Bone marrow (tissue), 2 donors: ENCODE measurements at regions not wholly inside any gene's neighbourhood (a gene's known extent, or its start where the extent isn't known, plus 50 kb on each side); places are given as distances from the start of the nearest gene placed in this dataset.

Experiments used
- DNase-seq, 2 donors: peaks; one replicate each; lab custom pipeline; 2025; lab: John Stamatoyannopoulos, UW

- no peak for DNase-seq
Observed at GRCh38 chr5:117719413-117719812, 1144.8 kb upstream of the SEMA6A start.

DNA sequence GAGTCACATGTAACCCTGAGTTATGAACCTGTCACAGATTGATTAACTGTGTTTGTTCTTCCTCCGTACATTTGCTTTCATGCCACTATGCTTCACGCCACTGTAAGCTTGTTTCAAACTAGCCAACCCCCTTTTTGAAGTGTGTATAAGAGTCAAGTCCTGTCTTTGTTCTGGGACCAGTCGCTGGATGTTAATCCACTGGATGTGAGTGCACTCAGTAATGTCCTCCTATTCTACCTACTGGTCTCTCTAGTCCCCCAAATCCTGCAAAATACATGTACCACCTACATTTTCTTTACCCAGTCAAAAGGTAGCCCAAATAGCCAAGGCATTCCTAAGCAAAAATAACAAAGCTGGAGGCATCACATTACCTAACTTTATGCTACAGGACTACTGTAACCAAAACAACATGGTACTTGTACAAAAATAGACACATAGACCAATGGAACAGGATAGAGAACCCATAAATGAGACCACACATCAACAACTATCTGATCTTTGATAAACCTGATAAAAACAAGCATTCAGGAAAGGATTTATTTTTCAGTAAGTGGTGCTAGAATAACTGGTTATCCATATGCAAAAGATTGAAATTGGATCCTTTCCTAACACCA lies 1139.1 kb upstream of the SEMA6A start:
- no peak for DNase-seq

DNA sequence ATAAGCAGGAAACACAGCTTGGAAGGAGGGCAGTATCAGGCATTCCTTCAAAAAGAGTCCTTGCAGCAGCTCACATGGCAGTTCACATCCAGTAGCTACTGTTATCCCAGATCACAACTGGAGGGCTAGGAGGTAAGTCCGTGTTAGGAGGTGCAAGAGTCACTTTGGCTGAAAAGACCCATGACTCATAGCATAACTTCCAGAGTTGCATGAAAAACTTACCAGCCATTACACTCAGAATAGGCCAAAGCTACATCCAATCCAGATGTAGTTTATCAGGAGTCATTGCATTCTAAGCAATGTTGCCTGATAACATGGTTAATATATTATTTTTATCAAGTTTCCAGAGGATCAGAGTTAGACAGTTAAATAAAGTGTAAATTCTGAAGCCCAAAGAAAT lies 1126.4 kb upstream of the SEMA6A start:
- no peak for DNase-seq

DNA sequence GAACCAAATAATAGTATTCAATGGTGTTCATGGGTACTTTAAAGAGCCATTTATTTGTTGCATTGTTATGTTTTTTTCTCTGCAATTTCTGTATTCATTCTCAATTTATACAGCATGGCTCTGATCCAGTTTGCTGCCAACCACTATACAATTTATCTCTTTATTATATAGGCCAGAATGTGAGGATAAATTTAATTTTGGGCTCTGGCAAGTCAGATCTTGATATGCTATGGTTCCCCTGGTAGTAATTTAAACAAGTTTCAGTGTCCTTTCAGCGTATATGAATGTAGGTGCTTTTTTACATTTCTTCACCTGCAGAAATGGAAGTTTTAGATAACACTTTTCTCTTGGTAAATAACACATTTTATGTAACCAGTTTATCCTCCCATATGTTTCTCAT lies 1118.0 kb upstream of the SEMA6A start:
- no peak for DNase-seq

DNA sequence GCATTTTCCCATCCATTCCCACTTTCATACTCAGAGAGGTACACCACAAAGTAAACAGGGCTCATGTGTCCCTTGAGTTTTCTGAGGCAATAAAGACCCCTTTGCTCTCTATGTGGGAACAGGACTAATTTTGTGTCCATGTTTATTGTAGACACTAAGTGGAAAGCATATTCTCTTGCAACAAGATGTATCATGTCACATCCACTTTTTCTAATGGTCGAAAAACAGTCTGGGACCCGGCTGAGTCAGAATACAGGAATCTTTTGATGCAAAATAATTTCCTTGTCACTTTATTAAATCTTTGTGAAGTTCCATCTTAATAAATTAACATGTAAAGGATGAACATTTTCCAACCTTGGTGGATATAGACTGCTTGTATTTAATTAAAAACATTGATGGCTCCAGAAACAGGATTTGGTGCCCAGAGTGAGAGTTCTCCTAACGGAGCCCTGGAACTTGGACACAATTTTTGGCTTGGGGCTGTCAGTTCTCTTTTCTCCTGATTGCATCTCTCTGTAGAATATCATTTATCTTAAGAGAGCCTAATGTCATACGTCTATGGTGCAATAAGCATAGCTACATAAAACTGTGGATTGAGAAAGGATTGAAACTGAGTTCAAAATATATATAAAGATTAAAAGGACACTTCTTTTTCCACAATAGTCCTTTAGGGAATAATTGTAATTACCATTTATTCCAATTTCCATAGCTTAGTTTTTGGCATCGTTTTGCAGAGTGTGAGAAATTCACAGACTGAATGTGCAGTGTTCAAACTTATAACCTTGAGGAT lies 1116.7 kb upstream of the SEMA6A start:
- no peak for DNase-seq

DNA sequence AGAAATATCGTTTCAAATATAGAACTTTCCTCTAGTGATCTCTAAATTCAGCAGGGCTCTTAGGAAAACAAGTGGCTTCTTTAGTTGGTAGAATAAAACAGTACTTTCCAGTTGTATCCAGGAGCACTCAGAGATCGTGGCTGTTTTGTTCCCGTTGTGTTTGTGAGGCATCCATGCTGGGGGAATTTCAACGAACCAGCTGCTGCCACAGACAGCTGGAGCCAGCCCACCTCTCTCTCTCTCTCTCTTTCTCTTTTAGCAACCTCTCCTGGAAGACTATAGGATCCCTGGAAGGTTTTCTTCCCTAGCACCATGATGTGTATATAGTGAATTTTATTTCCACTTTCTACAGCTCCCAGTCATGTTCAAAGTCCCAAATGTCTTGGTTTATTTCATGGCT lies 1116.0 kb upstream of the SEMA6A start:
- DNase-seq, result no peak

DNA sequence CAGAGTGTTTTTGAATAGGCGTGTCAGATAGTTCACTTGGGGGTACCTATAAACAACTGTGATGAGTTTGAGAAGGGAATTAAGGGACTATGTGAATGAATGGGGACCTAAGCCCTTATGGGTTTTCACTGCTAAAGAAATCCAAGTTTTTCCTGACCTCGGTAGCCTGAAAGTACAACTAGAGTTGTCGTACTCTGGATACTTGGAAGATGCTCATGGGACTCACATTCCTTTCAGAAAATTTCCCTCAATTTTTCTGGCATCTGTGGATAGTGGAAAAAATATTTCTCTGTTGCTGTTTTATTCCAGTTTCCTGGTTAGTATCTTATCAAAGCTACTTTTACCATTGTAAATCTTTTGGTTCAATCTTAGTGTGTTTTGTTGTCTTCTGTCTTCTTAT lies 1112.3 kb upstream of the SEMA6A start:
- DNase-seq, result no peak

- no peak for DNase-seq
Observed at GRCh38 chr5:117682416-117682815, 1107.8 kb upstream of the SEMA6A start.

GRCh38 chr5:117681431-117682254 lies 1107.0 kb upstream of the SEMA6A start:
- DNase-seq, result no peak

GRCh38 chr5:117680426-117680825 lies 1105.8 kb upstream of the SEMA6A start:
- DNase-seq, result no peak

DNA sequence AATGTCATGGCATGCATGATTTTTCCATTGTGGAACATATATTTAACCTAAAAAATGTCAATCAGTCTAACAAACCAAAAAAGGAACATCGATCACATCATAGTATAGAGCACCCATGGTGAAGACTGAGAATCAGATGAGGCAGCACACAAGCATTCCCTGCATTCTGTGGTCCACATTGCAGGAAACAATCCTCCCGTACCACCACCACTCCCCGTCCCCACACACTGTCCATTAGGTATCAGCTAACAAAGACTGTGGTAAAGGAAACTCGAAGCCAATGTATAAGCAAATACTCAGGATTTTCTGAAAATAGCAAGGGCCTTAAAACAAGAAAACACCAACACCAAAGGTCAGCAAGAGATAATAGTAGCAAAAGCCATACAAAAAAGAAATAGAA lies 1104.4 kb upstream of the SEMA6A start:
- DNase-seq, result no peak

DNA sequence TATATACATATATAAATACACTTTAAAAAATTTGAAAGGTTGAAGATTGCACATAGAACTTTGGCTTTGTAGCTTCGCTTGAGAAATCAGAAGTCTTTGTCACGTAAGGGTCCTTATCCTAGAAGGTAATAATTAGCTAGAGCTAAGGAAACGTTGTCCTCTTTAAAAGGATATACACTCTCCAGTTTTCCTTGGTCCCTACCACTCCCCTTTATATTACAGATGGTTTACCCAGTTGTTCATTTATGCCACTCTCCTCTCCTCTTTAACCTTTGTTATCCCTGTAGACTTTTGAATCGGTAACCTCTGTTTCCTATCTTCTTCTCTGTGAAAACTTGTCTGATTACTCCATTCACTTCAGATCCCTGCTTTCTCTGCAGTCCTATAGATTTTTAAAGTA lies 1101.0 kb upstream of the SEMA6A start:
- DNase-seq, result no peak

DNA sequence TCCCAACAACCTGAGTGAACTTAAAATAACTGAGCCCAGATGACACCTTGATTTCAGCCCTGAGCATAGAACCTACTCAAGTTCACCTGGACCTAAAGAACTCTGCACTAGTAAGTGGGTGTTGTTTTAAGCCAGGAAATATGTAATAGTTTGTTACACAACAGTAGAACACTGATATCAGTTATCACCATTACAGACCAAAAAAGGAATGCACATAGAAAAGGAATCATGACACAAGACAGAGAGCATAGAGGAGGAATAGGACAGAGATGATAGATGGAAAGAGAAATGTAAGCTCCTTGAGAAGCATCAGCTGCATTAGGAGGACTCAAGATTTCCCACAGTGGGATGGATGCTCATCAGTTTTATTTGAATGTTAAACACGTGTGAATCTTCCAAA lies 1096.9 kb upstream of the SEMA6A start:
- DNase-seq, result no peak

- no peak for DNase-seq
Observed at GRCh38 chr5:117667105-117667504, 1092.5 kb upstream of the SEMA6A start.

- no peak for DNase-seq
Observed at GRCh38 chr5:117665121-117665520, 1090.5 kb upstream of the SEMA6A start.

DNA sequence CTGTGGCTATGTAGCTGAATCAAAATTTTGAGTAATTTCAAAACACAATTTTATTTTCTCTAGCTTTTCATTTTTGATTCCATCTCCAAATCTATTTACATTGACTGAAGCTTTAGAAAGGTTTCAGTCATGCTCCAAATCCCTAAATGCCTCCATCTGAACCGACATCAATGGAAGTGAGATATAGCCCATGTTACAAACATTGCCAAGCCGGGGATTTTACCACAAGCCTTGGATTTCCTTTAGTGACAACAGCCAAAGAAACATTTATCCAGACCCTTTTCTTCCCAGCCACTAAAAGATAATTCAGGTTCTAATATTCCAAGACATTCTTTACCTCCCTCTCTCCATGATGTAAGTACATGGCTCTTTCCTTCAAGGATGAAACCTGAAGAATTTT lies 1087.7 kb upstream of the SEMA6A start:
- DNase-seq, result no peak

GRCh38 chr5:117657541-117657940 lies 1082.9 kb upstream of the SEMA6A start:
- no peak for DNase-seq

GRCh38 chr5:117652958-117653280 lies 1078.3 kb upstream of the SEMA6A start:
- DNase-seq, result no peak

DNA sequence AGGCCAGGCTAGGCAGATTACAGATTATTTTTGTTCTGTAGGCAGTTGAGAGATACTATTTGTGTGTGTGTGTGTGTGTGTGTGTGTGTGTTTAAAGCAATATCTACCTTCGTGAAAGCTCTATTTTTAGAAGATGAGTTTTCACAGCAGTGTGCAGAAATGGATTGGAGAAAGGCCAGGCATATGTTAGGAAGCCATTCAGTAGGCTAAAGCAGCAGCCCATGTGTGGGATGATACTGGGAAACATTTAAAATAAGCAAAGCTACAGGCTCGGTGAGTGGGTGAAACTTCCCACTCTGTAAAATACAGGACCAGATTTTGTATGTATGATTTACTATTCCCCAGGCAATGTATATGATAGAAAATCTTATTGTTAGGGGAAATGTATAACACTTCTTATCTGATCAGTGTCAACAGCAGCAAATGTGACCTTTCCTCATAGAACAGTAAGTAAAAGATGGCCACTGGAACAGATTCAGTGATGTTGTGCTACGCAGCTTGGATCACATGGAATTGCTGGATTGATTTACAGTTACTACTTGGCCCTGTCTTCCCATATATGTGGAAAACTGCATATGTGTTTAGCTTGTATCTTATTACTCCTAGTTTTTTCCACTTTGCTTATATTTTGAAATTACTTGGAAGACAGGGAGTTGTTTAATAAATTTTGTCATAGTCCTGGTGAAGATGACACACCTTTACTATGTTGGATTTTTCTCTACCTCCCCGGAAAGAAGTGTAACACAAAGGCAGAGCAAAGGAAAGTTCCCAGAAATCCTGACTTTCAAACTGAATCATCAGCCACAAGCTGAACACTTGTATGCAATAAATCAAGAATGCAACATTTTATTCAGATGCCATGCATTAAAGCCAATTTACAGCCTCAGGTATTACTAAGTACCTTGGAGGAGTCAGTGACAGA lies 1077.7 kb upstream of the SEMA6A start:
- DNase-seq, result no peak

DNA sequence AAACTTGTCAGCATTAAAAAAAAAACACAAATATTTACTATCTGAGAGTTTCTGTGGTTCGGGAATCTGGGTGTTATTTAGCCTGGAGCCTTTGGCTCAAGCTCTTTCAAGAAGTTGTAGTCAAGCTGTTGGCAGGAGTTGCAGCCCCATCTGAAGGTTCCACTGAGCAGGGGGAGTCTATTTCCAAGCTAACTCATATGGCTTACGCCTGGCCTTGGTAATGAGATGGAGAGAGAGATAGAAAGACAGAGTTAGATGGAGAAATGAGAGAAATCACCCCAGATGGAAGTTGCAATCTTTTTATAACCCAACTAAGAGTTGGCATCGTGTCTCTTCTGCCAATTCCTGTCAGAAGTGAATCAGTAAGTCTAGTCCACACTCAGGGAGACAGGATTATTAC lies 1075.2 kb upstream of the SEMA6A start:
- DNase-seq, result no peak

DNA sequence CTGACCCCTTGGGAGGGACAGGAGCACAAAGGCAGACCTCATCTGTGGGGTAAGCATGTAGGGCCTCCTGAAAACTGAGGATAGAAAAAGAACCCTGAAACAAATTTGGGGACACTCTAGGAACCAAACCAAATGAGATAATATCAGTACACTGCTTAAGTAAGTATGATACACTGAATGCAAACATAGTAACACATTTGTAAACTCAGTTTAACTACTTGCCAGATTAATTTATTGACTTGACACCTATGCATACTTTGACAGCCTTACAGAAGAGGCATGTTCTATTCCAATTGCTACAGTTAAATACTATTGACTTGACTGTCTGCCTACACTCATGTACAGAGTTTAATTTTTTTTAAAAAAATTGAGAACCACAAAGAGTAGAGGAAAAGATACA lies 1070.8 kb upstream of the SEMA6A start:
- no peak for DNase-seq

GRCh38 chr5:117638581-117638980 lies 1064.0 kb upstream of the SEMA6A start:
- no peak for DNase-seq
